ENCODE measurements at regions not wholly inside any gene's neighbourhood (a gene's known extent, or its start where the extent isn't known, plus 50 kb on each side); places are given as distances from the start of the nearest gene placed in this dataset.

- ATAC-seq (ENCODE audit: low FRiP score) = no peak
- DNase-seq (ENCODE audit: low spot score) = no peak
- TF ChIP-seq CTCF (IDR thresholded peaks at IDR 0.05) = no peak
Measured at GRCh38 chr15:100740138-100740537, 137.7 kb downstream of the ASB7 start.

- ATAC-seq (ENCODE audit: low FRiP score) (no peak), DNase-seq (ENCODE audit: low spot score) (no peak)
- TF ChIP-seq CTCF (IDR thresholded peaks at IDR 0.05) = no peak
Measured at GRCh38 chr15:100751585-100751984, 128.0 kb upstream of the ALDH1A3 start.

- TF ChIP-seq CTCF (IDR thresholded peaks at IDR 0.05) = no peak
- ATAC-seq (ENCODE audit: low FRiP score) (no peak), DNase-seq (ENCODE audit: low spot score) (no peak)
Measured at GRCh38 chr15:100753503-100753902, 126.1 kb upstream of the ALDH1A3 start.

DNA sequence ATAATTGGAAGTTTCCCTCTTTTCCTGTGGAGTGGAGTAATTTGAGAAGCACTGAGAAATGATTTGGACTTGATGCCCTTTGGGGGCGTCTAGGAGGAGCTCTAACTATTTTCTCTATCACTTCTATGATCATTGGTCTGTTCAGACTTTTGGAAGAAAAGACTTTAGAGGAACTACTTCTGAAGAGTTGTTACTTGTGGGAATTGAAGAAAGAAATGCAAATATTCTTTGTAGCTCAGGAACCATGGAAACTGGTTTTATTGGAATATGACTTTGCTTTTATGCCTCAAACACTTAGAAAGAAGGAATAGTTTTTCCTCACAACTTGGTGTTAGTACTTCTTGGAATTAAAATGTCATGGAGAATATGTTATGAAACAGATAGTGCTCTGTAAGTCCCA lies 122.0 kb upstream of the ALDH1A3 start:
- TF ChIP-seq CTCF (IDR thresholded peaks at IDR 0.05) = no peak
- no peak for ATAC-seq (ENCODE audit: low FRiP score)
- no peak for DNase-seq (ENCODE audit: low spot score)

GRCh38 chr15:100758555-100758954 lies 121.1 kb upstream of the ALDH1A3 start:
- no peak for TF ChIP-seq CTCF (IDR thresholded peaks at IDR 0.05)
- no peak for ATAC-seq (ENCODE audit: low FRiP score)
- no peak for DNase-seq (ENCODE audit: low spot score)

DNA sequence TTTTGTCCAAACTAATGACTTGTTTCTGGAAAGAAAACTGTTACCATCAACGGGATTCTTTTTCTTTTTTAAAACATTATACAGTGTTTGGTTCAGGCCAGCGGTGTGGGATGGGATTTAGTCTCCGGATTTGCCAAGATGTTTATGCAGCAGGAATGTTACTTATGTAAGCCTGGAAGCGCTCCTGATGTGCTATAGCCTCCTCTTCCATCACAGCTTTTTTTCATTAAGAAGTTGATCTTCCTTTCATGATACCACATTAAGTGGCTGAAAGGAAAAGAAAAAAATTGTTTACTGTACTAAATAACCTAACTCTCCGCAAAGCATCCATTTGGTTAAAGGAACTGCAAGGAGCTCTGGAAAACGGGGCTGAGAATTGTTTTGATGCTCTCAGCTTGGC lies 120.5 kb upstream of the ALDH1A3 start:
- no peak for DNase-seq (ENCODE audit: low spot score)
- no peak for TF ChIP-seq CTCF (IDR thresholded peaks at IDR 0.05)
- ATAC-seq (ENCODE audit: low FRiP score) = peak; percentile 60

DNA sequence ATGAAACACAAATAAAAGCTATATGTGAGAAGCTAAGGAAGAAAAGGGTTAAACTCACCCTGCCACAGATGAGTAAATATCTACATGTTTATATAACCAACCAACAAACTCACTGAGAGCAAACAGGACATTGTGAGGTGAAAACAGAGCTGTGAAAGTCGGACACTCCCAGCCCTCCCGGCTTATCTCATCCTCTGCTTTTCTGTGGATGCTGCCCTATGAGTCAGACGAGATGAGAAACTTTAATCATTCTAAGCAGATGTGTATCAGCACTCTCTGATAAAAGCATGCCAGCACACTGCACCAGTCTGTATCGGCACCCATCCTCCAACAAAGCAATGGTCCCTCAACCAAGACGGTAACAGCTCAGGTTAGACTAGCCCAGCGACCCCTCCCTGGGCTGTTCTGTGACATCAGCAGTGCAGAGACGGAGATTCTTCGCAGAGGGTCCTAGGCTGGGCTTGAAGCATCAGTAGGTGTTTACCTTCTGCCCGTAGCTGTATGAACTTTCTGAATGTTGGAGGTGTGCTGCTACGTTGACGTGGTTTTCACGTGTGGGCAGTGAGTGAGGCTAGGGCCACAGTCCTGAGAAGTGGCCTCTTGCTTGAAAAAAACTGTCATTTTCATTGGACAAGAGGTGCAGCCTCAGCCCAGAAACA lies 119.8 kb upstream of the ALDH1A3 start:
- peak; percentile 77 for ATAC-seq (ENCODE audit: low FRiP score)
- TF ChIP-seq CTCF (IDR thresholded peaks at IDR 0.05) = no peak
- DNase-seq (ENCODE audit: low spot score) = no peak
